NK-92 (cell line): ENCODE measurements at regions not wholly inside any gene's neighbourhood (a gene's known extent, or its start where the extent isn't known, plus 50 kb on each side); places are given as distances from the start of the nearest gene placed in this dataset.

Experiments used
- DNase-seq: peaks from one replicate; lab custom pipeline; 2025; ENCODE audit not compliant: unreplicated experiment; lab: John Stamatoyannopoulos, UW

DNA sequence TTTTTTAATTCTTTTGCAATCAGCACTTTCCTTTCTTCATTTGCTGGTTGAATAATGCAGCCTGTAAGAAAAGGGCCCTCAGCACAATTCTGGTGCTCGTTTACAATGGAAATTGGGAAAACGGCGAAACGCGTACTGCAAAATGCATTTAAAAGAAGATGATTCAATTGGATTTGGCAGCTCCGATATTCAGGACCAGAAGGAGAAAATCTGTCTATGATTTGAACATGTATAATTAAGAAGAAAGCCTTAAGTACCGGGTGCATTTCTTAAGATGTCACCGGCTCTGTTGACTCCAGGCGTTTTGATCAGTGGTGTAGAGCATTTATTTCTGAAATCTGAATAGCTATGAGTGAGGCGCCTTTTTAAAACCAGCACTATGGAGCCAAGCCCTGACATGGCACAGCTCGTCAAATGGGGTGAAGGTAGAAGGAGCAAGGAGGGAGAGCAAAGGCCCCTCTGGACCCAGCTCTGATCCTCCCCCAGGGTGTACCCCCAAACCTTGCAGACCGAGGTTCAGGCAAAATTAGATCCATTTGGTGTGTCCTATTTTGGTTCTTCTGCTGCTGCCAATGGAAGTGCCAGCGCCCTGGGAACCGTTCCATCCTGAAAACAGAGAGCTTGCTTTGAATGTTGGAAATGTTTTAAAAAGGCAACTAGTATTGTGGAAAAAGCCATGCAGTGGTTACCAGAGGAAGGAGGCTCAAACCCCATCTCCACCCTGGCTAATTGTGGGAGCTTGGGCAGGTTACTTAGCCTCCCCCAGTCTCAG lies 161.4 kb upstream of the RPL38 start:
- no peak for DNase-seq

DNA sequence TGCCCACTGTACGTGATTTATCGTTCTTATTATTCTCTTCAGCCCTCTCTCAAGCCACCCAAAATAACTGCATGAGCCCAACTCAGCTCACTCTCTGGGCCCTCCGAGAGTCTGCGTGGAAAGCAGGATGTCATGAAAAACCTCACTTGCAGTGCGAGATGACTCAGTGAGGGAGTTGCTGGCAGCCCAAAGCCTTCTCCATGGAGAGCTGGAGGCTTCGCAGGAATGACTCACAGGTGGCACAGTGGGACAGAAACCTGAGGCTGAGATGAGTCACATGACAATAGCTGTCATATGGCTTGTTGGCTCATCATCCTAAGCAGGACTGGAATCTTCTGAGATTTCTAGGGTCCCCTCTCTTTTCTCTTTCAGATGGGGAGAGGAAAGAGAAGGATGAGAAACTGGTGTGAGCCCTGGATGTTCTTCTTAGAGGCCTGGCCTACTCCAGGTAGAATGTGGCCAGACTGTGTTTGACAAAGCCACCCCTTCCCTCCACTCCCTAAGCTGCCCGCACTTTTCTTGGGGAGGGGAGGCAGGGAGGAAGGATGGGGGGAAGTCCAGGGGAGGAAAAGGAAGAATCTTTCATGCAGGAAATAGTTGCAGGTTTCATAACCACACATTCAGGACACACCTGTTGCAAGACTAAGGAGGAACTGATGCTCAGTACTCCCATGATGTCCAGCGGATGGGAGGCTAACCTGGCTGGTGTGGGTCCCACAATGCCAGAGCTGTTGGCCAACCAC lies 160.6 kb upstream of the RPL38 start:
- DNase-seq, result no peak

DNA sequence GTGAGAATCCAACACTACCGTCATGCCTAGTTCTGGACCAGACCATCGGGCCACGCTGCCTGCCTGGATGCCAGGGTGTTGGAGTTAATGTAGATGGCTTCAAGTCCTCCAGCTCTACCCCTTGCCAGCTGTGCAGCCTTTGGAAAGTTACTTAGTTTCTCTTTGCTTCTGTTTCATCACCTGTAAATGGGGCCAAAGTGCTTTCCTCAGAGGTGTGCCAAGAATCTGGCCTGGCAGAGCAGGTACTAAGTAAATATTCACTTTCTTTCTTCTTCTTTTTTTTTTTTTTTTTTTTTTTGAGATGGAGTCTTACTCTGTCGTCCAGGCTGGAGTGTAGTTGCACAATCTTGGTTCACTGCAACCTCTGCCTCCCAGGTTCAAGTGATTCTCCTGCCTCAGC lies 159.5 kb upstream of the RPL38 start:
- no peak for DNase-seq

DNA sequence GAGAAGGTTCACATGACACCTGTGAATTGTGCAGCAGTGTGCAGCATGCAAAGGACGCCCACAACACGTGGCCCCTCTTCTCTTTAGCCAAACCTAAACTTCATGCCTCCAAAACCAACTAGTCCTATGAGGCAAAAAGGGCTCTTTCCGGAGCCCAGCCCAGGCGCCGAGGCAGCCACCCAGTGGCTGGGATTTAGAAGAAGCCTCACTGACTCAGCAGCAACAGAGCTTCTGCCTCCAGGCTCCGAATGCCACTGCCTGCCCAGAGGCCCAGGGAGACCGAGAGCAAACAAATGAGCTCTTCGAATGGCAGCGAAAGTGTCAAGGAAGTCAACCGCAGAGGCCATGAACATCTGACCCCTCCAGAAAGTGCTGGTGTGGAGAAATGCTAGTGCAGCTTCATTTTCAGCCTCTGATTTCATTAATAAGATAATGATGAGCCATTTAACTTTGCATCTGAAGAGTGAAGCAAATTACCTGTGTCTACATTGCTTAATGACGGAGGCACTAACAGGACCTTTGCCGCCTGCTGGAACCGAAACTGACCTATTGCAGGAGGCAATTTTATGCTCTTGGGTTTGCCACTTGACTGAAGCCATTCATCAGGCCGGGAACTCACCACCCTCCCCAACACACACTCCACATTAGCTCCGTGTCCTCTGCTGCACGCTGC lies 157.7 kb upstream of the RPL38 start:
- no peak for DNase-seq

DNA sequence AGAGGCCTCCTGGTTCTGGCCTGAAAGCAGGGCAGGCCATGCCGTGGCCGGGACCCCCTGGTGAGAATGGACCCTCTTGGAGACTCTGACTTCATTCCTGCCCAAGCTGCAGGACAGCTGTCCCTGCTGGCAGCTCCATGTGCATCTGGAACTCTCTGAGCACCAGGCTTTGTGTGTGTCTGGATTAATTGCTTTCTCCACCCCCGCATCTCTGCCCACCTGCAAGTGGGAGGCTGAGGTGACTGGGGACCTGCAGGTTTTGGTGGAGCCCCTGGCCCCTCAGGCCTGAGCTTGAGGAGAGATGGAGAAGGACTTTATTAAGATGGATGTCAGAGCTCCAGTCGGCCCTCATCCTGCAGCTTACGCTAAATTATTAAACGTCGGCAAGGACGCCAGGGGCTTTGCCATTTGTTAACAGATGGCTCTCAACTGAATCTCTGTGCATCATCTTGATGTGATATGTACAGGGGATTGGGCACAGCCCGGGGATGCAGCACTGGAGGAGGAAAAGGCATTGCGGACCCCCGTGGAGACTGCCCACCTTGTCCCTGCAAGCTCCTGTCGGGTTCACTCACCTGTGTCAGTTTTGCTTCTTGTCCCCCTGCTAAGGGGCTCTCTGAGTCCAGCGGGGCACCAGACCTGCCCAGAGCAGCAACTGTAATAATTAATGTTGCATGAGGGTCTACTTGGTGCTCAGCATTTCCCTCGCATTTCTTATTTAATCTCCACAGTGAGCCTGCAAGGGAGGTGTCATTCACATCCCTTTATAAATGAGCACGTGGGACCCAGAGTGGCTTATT lies 154.1 kb upstream of the RPL38 start:
- DNase-seq, result no peak

DNA sequence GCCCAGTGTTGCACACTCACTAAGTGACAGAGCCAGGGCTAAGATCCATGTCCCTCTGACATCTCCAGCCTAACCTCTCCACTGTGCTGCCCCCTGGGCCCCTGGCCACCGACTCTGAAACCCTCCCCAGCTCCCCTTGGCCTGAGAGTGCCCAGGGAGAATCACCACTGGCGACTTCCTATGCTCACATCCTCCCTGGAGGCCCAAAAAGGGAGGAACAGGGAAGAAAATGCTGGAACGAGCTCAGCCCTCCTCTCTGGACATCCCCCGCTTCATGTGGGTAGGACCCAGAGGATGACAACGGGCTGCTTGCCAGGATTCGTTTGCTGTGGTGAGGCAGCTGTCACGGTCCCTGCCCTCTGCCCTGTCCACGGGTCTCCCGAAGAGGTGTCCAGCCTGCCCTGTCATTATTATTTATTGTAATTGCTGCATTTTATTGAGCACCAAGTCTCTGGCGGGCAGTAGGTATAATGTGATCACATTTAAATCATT lies 153.5 kb upstream of the RPL38 start:
- DNase-seq, result no peak

DNA sequence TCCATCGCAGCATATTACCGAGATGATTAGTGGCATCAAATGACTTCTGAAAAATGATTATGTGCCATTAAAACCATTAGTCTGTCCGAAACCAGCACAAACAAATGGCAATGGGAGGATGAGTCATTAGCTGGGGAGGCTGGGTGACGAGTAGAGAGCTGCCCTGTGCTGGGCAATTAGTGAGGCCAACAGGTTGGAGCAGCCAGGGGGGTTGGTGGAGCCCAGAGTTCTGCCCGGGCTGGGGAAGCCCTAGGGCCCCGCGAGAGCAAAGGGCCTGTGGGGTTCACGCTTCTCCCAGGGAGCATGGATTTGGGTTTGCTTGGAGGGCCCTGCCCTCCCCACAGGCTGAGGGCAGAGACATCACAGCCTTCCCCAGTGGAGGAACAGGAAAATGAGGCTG lies 152.1 kb upstream of the RPL38 start:
- DNase-seq, result no peak

DNA sequence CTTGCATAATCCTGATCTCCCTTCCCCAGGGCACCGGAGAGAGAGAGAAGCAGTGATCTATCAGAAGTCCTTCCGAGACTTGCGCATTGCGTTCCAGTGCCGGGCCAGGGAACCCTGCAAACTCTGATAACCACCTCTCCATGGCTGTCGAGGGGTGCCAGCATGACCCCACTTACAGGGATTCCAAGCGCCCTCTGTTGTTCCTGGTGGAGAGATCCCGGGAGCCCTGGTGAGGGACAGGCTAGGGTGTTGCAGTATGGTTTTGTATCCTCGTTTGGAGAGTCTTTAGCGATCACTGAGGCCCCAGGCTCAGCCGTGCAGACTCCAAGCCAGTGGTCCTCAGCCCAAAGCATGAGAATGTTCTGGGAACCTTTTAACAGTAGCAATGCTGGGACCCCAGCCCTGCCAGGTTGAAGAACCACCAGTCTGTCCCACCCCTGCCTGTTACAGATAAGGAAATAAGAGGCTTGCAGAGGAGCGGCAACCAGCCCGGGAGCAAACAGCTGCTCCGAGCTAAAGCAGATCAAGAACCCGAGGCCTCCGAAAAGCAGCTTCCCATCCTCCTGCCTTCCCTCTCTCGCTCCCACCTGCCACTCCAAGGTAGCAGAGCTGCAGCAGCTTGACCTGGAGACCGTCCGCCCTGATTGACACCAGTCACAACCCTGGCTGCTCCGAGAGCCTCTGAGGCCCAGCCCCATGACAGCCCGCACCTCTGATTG lies 150.3 kb upstream of the RPL38 start:
- DNase-seq, result no peak

DNA sequence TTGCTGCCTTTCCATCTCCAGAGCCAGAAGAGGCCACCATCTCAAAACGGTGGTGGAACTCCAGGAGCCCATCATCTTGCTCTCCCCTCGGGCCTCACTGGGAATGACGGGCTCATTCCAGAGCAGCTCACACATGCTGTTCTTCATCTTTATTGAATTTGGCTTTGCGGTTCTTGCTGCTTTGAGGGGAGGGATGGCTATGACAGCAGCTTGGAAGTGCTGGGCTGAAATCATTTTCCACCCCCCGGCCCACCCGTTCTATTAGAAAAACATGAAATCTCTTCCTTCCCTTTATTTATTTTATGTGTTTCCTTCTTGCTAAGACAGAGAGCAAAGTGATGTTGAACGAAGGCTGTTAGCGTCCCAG lies 149.8 kb upstream of the RPL38 start:
- no peak for DNase-seq

DNA sequence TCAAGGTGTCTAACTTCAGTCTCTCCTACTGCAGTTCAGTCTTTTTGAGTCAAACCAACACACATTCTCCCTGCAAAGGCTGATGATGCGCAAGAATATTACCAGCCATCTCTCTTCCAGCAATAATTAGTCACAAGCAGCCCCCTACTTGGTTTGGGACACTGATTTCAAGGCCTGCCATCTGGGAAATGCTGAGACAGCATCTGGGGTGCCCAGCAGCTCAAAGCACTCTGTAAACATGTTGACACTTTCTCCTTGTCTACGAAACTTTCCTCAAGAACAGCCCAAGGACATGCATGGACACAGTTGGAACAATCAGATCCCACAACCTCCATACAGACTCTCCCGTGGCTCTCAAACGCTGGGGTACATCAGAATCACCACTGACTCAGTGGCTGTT lies 149.2 kb upstream of the RPL38 start:
- DNase-seq, result no peak

DNA sequence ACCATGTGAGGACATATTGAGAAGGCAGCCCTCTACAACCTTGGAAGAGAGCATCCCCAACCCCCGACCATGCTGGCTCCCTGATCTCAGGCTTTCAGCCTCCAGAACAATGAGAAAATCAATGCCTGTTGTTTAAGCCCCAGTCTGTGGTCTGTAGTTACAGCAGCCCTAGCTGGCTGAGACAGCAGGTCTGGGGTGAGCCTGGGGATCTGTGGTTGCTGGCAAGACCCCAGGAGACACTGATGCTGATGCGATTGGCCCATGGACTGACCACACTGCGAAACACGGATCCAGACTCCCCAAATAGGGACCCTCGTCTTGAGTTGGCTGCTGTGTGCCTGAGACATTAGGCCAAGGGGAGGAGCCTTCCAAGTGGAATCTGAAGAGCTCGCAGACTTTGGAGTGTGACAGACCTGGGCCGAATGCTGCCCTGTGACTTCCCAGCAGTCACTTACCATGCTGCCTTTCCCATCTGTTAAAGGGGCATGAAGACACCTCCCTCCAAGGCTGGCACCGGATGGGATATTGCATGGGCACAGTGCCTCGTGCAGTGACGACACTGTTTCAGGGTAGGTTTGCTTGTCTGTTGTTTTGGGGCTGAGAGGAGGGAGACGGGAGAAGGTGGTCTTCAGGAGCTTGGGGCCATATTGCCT lies 147.8 kb upstream of the RPL38 start:
- no peak for DNase-seq

DNA sequence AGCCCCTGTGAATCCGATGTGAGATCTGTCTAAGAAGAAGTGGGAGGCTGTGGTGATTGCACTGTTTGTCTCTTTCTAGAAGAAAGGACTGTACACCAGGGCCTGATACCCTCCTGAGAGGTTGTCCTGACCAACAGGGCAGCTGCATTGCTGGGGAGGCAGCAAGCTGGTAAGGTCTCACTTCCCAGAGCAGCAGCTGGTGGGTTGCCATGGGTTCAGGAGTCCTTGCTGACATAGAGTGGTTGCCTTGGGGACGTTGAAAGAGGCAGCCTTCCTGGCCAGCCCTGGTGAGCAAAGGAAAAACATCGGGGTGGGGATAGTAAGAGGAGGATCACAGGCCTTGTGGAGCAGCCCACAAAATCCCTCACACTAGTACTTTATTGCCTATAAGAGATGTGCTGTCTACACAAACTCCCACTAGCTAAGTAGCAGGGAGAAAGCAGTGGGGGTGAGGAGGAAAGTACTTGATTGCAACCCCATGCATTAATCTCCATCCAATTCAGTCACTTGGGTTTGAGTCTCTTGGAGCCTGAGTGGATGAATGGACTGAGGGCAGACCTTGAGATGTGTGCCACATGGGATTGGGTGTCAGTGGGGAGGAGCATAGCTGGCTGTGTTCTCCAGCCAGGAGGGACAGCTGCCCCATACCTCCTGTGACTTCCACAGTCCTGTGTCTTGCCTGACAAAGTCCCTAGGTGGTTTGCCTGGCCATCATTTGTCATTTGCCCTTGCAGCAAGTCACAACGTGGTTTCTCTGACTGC lies 143.8 kb upstream of the RPL38 start:
- no peak for DNase-seq

DNA sequence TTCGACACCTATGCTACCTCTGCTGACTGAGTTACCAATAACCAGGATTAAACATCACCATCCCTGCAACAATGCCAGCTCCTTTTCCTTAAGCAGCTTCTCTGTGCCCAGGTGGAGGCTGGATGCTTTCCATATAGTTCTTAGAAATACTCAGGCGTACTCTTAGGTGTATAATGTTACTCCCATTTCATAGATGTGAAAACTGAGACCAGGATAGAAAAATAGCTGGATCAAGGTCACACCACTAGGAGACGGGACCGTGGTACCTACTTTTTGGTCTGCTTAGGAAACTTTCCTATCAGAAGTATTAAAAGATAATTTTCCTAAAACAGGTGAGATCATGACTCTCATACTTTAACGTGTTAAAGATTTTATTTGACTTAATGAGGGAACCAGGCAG lies 141.7 kb upstream of the RPL38 start:
- DNase-seq, result no peak

DNA sequence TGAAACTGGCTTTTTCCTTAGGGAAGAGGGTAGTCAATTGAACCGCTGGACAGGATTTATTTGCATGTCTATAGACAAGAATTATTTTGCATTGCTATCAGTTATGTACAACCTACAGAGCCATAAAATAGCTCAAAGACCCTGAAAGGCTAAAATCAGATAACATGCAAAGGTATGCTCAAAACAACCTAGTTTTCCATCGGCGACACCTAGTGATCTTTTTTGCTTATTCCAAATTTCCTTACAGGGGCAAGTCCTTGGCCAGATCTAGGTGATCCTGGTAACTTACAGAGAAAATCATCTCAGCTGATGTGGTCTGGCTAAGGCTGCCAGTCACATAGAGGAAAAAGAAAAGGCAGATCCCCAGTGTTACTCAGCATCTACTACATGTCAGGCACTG lies 141.2 kb upstream of the RPL38 start:
- DNase-seq, result no peak

DNA sequence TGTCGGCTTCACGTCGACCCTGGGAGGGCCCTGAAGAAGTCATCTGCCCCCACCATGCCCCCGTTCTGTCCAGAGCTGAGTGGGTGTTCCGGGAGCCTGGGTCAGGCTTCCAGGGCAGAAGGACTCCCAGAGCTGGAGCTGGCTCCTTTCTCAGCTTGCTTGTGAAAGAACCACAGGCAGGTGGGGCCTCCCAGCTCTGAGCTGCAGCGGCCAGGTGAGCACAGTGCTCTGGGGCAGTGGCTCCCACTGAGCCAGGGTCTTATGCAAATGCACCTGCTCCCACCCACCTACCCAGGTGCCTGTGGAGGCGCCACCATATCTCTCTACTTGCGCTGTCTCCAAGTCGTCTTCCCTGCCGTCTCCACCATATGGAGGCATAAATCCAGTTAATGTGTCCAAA lies 140.0 kb upstream of the RPL38 start:
- no peak for DNase-seq

DNA sequence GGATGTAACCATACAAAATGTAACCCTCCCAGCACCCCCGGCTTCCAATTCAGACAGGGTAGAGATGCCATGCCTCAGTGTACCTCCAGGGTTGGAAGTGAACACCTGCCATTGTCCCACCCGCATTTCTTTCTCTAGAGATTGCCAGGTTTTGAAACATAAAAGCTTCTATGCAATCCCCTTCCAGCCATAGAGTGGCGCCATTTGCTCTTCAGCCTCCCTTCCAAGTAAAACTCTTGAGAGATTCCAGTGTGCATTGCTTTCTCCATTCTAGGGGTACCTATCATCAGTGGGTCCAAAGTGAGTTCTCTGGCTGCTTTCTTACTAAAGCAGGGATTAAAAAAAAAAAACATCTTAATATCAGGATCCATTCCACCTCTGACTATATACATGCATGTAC lies 133.1 kb upstream of the RPL38 start:
- DNase-seq, result no peak

DNA sequence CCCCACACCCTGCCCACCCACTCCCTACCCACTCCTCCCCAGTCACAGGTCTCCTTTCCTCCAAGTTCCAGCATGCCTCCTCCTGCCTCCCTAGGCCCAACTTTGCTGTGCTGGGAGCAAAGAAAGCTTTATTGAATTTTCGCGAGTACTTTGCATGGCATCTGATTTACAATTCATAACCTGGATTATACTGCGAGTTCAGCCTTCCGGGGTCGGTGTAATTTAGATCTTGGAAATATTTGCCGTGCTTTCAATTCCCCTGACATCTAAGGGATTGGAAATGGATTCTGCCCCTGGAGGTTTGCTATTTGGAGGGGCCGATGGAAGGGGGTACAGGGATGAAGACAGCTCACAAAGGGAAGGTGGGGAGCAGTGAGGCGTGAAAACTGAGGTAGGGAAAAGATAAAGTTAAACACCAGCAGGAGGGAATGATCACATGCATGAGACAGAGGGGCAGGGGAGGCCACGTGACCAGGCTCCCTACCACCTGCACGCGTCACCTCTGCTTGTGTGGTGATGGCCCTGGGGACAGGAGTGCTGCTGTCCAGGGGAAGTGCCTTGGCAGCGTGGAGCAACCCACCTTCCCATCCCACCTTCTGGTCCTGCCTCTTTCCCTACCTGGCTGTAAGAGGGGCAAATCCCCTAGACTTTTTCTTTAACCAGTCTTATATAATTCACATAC lies 132.3 kb upstream of the RPL38 start:
- DNase-seq, result no peak

DNA sequence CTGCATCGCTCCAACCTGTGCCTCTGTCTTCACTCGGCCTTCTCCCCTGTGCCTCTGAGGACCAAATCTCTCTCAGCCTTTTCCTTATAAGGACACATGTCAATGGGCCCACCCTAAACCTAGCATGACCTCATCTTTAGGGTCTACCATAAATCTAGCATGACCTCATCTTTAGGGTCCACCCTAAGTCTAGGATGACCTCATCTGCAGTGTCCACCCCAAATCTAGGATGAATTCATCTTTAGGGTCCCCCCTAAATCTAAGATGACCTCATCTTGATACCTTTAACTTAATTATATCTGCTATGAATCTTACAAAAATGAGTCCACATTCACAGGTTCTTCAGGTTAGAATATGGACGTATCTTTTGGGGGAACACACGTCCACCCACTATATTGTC lies 131.1 kb upstream of the RPL38 start:
- no peak for DNase-seq

DNA sequence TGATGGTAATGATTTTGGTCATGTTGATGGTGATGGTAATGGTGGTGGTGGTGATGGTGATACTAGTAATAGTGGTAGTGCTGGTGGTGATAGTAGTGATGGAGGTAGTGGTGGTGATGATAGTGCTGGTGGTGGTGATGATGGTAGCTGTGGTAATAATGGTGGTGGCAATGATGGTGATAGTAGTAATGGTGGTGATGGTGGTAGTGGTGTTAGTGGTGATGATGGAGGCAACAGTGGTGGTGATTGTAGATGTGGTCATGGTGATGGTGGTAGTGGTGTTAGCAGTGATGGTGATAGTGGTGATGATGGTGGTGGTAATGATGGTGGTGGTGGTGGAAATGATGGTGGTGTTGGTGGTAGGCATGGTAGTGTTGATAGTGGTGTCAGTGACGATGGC lies 127.0 kb upstream of the RPL38 start:
- no peak for DNase-seq
